ENCODE measurements at regions not wholly inside any gene's neighbourhood (a gene's known extent, or its start where the extent isn't known, plus 50 kb on each side); places are given as distances from the start of the nearest gene placed in this dataset.

GRCh38 chr3:70647823-70648222, 335.4 kb upstream of the MDFIC2 start:
- H3K36me3 ChIP-seq: no peaks in the 10 kb centered on the region
- H3K27ac ChIP-seq: no peak overlapping the region
- TF ChIP-seq POLR2A (IDR thresholded peaks at IDR 0.05): no peak
- no peak for TF ChIP-seq CTCF (IDR thresholded peaks at IDR 0.05)
- H3K9me3 ChIP-seq: no peaks in the 10 kb centered on the region
- H3K27me3 ChIP-seq: no peaks in the 10 kb centered on the region
- H3K4me1 ChIP-seq: no peaks in the 10 kb centered on the region
- no peak for DNase-seq
- no peak overlapping the region for H3K4me3 ChIP-seq
- intact Hi-C loops (cut with DNase I; ENCODE audit: low total_unique reads): no loop called here

- Histone ChIP-seq H3K4me3 (no peak overlapping the region), H3K4me1 (no peaks in the 10 kb centered on the region), H3K27me3 (no peaks in the 10 kb centered on the region), H3K27ac (no peak overlapping the region), H3K36me3 (no peaks in the 10 kb centered on the region), H3K9me3 (no peaks in the 10 kb centered on the region)
- intact Hi-C loops (cut with DNase I; ENCODE audit: low total_unique reads): no loop called here
- DNase-seq: no peak
- TF ChIP-seq CTCF (IDR thresholded peaks at IDR 0.05) (no peak), POLR2A (IDR thresholded peaks at IDR 0.05) (no peak)
Observed at GRCh38 chr3:70647094-70647493, 334.7 kb upstream of the MDFIC2 start.

- no peak overlapping the region for H3K27ac ChIP-seq
- no peaks in the 10 kb centered on the region for H3K36me3 ChIP-seq
- TF ChIP-seq POLR2A (IDR thresholded peaks at IDR 0.05) (no peak), CTCF (IDR thresholded peaks at IDR 0.05) (no peak)
- no peak overlapping the region for H3K4me3 ChIP-seq
- H3K9me3 ChIP-seq: no peaks in the 10 kb centered on the region
- intact Hi-C loops (cut with DNase I; ENCODE audit: low total_unique reads): no loop called here
- no peak for DNase-seq
- H3K27me3 ChIP-seq: no peaks in the 10 kb centered on the region
- H3K4me1 ChIP-seq: no peaks in the 10 kb centered on the region
Observed at GRCh38 chr3:70646635-70647034, 334.2 kb upstream of the MDFIC2 start.

- peaks cover 0 to 2% of the 10 kb centered on the region in 2 donors for H3K9me3 ChIP-seq
- intact Hi-C loops (cut with DNase I; ENCODE audit: low total_unique reads): no loop called here
- TF ChIP-seq CTCF (IDR thresholded peaks at IDR 0.05) (no peak), POLR2A (IDR thresholded peaks at IDR 0.05) (no peak)
- no peak for DNase-seq
- no peaks in the 10 kb centered on the region for H3K4me1 ChIP-seq
- no peak overlapping the region for H3K27ac ChIP-seq
- H3K36me3 ChIP-seq: no peaks in the 10 kb centered on the region
- H3K4me3 ChIP-seq: no peak overlapping the region
- H3K27me3 ChIP-seq: no peaks in the 10 kb centered on the region
Observed at GRCh38 chr3:70640481-70640880, 328.0 kb upstream of the MDFIC2 start.

GRCh38 chr3:70635301-70635700, 322.9 kb upstream of the MDFIC2 start:
- no peaks in the 10 kb centered on the region for H3K4me1 ChIP-seq
- no peaks in the 10 kb centered on the region for H3K36me3 ChIP-seq
- TF ChIP-seq CTCF (IDR thresholded peaks at IDR 0.05) (no peak), POLR2A (IDR thresholded peaks at IDR 0.05) (no peak)
- DNase-seq: no peak
- H3K27me3 ChIP-seq: no peaks in the 10 kb centered on the region
- intact Hi-C loops (cut with DNase I; ENCODE audit: low total_unique reads): no loop called here
- peaks cover 0 to 2% of the 10 kb centered on the region in 2 donors for H3K9me3 ChIP-seq
- H3K27ac ChIP-seq: no peak overlapping the region
- H3K4me3 ChIP-seq: no peak overlapping the region

Measured in uterus (tissue), 3 donors.